Cardiac muscle cell (in vitro differentiated cells and primary cell): ENCODE measurements at regions not wholly inside any gene's neighbourhood (a gene's known extent, or its start where the extent isn't known, plus 50 kb on each side); places are given as distances from the start of the nearest gene placed in this dataset.

Source experiments
- DNase-seq, 2 donors: peaks; one replicate each; pipeline versions ENCODE4 v3.0.0 to v3.0.0-alpha.2; 2010 to 2017; ENCODE audit warnings: low read depth in 1 of 2, low spot score in 1 of 2
- H3K27ac ChIP-seq: fragments of 200-600 bp; sonication (generic); 2 replicates; pipeline ENCODE4 v1.5.1; 2016
- H3K27me3 ChIP-seq: fragments of 200-600 bp; sonication (generic); 2 replicates; pipeline ENCODE4 v1.6.0; 2016; ENCODE audit warnings: control low read depth
- H3K36me3 ChIP-seq: fragments of 200-600 bp; sonication (generic); 2 replicates; pipeline ENCODE4 v1.5.1; 2016; ENCODE audit warnings: control low read depth
- H3K4me1 ChIP-seq: fragments of 200-600 bp; sonication (generic); 2 replicates; pipeline ENCODE4 v1.8.1; 2017; ENCODE audit warnings: low read depth, mild to moderate bottlenecking, mixed run types
- H3K4me3 ChIP-seq: fragments of 200-600 bp; sonication (generic); 2 replicates; pipeline ENCODE4 v1.5.1; 2016; ENCODE audit warnings: mild to moderate bottlenecking
- H3K9me3 ChIP-seq: fragments of 200-600 bp; sonication (generic); 2 replicates; pipeline ENCODE4 v1.5.1; 2017; ENCODE audit warnings: low read depth, mild to moderate bottlenecking, control low read depth
- TF ChIP-seq, protein P1 (sequence below): IDR thresholded peaks from 2 replicates; pipeline ENCODE4 v1.5.1; 2012; ENCODE audit warnings: low read depth, mild to moderate bottlenecking, low read length

DNA sequence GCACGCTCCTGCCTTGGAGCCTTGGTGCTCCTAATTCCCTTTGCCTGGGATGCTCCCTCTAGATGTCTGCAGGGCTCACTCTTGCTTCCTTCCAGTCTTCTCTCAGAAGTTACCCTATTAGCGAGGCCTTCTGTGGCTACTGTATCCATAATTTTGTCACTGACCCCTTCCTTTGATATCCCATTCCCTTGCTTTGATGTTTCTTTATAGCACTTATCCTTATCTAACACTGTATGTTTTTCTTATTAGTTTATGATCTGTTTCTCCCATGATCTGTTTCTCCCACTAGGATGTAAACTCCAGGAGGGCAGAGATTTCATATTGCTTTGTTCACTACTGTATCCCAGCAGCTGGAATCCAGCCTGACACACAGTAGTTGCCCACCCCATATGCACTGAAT lies 263.4 kb downstream of the FOXD2 start:
- no peaks in the 10 kb centered on the region for H3K9me3 ChIP-seq
- peaks cover 13% of the 10 kb centered on the region for H3K27me3 ChIP-seq
- TF ChIP-seq, protein P1, sequence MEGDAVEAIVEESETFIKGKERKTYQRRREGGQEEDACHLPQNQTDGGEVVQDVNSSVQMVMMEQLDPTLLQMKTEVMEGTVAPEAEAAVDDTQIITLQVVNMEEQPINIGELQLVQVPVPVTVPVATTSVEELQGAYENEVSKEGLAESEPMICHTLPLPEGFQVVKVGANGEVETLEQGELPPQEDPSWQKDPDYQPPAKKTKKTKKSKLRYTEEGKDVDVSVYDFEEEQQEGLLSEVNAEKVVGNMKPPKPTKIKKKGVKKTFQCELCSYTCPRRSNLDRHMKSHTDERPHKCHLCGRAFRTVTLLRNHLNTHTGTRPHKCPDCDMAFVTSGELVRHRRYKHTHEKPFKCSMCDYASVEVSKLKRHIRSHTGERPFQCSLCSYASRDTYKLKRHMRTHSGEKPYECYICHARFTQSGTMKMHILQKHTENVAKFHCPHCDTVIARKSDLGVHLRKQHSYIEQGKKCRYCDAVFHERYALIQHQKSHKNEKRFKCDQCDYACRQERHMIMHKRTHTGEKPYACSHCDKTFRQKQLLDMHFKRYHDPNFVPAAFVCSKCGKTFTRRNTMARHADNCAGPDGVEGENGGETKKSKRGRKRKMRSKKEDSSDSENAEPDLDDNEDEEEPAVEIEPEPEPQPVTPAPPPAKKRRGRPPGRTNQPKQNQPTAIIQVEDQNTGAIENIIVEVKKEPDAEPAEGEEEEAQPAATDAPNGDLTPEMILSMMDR, result no peak
- no peak overlapping the region for H3K4me3 ChIP-seq
- peaks cover 12% of the 10 kb centered on the region for H3K4me1 ChIP-seq
- H3K27ac ChIP-seq, result no peak overlapping the region
- DNase-seq, result no peak
- no peaks in the 10 kb centered on the region for H3K36me3 ChIP-seq

DNA sequence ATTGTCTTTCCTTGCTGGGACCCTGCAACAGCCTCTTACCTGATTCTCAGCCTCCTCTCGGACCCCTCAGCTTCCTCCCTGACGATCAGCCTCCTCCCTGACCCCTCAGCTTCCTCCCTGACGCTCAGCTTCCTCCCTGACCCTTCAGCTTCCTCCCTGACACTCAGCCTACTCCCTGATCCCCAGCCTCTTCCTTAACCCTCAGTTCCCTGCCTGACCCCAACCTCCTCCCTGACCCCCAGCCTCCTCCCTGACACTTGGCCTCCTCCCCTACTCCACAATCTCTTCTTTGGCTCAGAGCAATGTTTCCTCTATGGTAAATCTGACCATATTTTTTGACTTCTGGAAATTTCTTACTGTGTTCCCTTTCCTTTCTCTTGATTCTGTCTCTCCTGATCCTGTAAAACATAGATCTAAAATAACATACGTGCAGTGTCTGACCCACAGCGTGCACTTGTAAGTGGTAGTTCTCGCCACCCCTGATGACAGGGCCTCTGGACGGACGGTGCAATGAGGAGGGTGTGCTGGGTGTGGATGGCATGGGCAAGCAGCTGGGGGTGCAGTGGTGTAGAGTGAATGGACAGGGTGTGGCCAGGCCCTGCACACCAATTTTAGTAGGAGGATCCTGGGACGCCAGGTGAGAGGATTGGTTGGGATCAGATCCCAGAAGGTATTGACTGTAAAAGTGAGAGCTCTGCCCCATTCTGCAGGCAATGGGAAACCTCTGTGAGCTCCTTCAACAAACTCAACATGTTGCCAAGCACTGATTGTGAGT lies 264.1 kb downstream of the FOXD2 start:
- Histone ChIP-seq H3K27me3 (peaks cover 20% of the 10 kb centered on the region), H3K4me1 (peaks cover 6% of the 10 kb centered on the region), H3K4me3 (no peak overlapping the region), H3K27ac (no peak overlapping the region), H3K36me3 (no peaks in the 10 kb centered on the region), H3K9me3 (no peaks in the 10 kb centered on the region)
- TF ChIP-seq, protein P1, result no peak
- no peak for DNase-seq

DNA sequence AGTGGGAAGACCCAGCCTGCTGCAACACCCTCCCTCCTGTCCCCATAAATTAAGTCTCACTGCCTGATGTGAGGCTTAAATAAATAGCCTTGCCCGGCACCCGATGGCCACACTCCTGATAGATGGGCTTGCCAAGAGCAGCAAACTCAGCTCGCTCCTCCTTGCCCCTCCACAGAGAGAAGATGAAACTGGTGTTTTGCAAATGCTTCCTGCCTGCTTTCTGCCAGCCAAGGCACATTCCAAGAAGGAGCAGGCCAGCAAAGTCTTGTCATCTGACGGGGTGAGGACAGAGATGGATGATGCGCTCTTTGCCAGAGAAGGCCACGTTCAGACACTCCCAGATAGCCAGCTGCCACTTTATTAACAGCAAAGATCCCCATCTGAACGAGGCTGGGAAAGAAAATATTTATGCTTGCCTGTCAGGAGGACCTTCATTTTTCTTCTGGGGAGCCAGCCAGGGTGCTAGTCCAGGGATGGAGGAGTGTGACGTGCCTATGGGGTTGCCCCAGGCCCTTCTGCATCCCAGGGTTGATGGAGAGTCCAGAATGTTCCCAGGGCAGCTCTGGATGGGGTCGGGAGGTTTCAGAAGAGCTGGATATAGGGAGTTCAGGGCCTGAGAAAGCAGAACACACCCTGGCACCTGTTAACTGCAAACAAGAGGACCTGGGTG lies 265.4 kb downstream of the FOXD2 start:
- Histone ChIP-seq H3K9me3 (no peaks in the 10 kb centered on the region), H3K4me3 (no peak overlapping the region), H3K27me3 (peaks cover 34% of the 10 kb centered on the region), H3K4me1 (no peaks in the 10 kb centered on the region), H3K36me3 (no peaks in the 10 kb centered on the region), H3K27ac (no peak overlapping the region)
- DNase-seq, result no peak
- TF ChIP-seq, protein P1, result no peak

DNA sequence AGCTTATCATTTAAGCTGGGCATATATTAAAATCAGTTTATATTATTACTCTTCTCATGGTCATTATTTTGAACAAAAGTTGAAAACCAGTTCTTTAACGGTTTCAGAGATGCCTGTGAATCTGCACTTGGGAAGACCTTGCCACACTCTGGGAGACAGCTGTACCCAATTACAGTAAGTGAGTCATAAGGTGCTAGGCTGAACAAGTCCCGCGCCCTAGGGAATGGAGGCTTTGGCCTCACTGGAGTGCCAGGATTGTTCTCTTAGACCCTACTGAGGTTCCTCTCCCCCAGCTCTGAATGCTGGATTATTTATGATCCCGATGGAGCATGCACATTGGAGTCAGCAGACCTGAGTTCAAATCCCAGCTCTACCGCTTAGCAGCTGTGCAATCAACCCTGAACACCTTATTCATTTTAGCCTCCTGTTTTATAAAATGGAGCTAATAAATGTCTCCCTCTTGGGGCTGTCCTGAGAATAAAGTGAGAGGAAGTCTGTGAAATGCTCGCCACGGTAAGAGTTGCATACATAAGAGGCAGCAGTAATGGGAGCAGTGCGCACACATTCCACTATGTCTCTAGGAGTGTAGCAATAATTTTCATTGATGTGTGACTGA lies 266.2 kb downstream of the FOXD2 start:
- no peaks in the 10 kb centered on the region for H3K36me3 ChIP-seq
- TF ChIP-seq, protein P1, result peak; percentile 26
- peaks cover 42% of the 10 kb centered on the region for H3K27me3 ChIP-seq
- no peak for DNase-seq
- no peak overlapping the region for H3K4me3 ChIP-seq
- no peak overlapping the region for H3K27ac ChIP-seq
- H3K9me3 ChIP-seq, result no peaks in the 10 kb centered on the region
- H3K4me1 ChIP-seq, result no peaks in the 10 kb centered on the region

DNA sequence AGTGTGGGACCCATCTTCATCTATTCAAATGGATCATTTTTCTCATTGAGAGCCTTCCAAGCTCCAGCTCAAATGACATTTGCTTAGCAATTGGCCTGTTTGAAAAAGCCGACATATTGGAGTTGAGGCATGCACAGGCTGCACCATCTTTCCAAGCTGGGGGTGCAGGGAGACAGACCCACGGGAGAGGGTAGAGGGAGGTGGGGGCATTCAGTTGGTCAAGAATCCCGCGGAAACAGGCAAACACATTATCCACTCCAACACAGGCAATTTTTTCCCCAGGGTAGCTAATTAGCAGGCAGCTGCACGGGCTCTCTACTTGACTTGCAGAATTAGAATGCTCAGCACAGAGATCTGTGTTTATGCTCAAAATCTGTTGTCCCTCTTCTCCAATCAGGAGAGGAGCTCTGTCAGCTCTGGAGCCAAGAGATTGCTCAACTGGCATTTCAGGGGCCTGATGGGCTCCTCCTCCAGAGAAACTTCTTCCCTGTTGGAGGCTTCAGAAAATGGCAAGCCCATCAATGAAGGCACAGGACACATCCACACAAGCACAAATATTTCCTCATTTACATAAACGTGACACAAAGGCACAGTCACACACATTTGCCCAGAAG lies 267.8 kb downstream of the FOXD2 start:
- no peaks in the 10 kb centered on the region for H3K9me3 ChIP-seq
- no peaks in the 10 kb centered on the region for H3K36me3 ChIP-seq
- no peaks in the 10 kb centered on the region for H3K4me1 ChIP-seq
- DNase-seq, result peak in 1 of 2 donors; percentile 45
- H3K27me3 ChIP-seq, result peaks cover 57% of the 10 kb centered on the region
- TF ChIP-seq, protein P1, result no peak
- H3K27ac ChIP-seq, result no peak overlapping the region
- no peak overlapping the region for H3K4me3 ChIP-seq
